ENCODE measurements at regions not wholly inside any gene's neighbourhood (a gene's known extent, or its start where the extent isn't known, plus 50 kb on each side); places are given as distances from the start of the nearest gene placed in this dataset.
"Not testable (repeated sequence)": the region's sequence is repeated elsewhere in the genome, so short reads cannot be mapped to it uniquely, and the experiment has no call there.

DNA sequence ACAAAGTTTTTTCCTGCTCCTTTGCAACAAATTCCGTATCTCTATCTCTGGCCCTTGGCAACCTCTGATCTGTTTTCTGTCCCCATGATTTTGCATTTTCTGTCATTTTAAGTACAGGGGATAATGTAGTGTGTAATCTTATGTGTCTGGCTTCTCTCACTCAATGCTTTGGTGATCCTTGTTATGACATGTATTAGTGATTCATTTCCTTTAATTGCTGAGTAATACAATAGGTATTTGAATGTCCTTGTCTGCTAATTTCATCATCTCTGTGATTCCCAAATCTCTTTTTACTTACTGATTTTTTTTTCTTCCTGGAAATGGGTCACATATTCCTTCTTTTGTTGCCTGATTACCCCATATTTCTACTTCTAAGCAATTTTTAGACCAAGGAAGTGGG, 1538.6 kb upstream of the PCDH10 start:
- WGBS, 2 experiments (ENCODE audit: insufficient coverage in 2 of 2) = 100% methylated on average over 1 of the region's 1 CpG; no CpG with 5 or more reads in 1 of the 2 experiments
- H3K4me3 ChIP-seq (ENCODE audit: extremely low read depth, insufficient read depth, low read length, poor library complexity, severe bottlenecking); H3K36me3 ChIP-seq (ENCODE audit: control insufficient read depth, insufficient read depth, low read length); H3K9me3 ChIP-seq (ENCODE audit: control insufficient read depth, low read length); H3K4me1 ChIP-seq (ENCODE audit: control insufficient read depth, insufficient read depth, low read length, poor library complexity, severe bottlenecking): not testable (repeated sequence)
- H3K27ac ChIP-seq (ENCODE audit: low read depth, low read length, severe bottlenecking) = peak overlapping the region; percentile 94

DNA sequence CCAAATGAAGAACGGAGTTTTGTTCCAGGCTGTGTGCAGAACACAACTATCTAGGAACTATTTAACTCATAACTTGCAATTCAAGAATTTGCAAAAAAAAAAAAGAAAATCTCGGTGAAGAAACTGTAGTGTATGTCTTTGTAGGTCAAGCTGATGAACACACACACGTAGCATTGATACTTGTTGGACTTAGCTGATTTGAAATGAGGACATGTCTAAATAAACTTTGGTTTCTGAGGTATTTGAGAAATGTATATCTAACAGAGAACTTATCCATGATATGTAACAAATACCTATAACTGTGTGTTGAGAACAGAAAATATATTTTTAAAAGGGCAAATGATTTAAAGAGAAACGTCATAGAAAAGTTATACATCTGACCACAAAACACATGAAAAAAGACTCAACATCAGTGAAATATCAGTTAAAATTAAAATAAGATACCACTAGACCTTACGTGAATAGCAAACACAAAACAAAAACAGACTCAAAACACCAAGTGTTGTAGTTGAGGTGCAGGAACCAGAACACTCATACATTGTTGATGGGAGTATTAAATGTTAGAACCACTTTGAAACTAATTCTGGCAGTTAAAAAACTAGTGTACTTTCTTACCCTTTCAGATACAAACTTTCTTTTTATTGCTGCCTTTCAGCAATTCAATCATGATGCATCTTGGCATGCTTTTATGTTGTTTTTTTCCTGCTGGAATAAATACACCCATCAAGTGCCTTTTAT, 1535.8 kb upstream of the PCDH10 start:
- no peaks in the 10 kb centered on the region for H3K4me1 ChIP-seq (ENCODE audit: control insufficient read depth, insufficient read depth, low read length, poor library complexity, severe bottlenecking)
- WGBS, 2 experiments (ENCODE audit: insufficient coverage in 2 of 2) = 83% methylated on average over 1 of the region's 5 CpGs; no CpG with 5 or more reads in 1 of the 2 experiments
- no peaks in the 10 kb centered on the region for H3K9me3 ChIP-seq (ENCODE audit: control insufficient read depth, low read length)
- H3K36me3 ChIP-seq (ENCODE audit: control insufficient read depth, insufficient read depth, low read length) = no peaks in the 10 kb centered on the region
- no peak overlapping the region for H3K4me3 ChIP-seq (ENCODE audit: extremely low read depth, insufficient read depth, low read length, poor library complexity, severe bottlenecking)
- no peak overlapping the region for H3K27ac ChIP-seq (ENCODE audit: low read depth, low read length, severe bottlenecking)

DNA sequence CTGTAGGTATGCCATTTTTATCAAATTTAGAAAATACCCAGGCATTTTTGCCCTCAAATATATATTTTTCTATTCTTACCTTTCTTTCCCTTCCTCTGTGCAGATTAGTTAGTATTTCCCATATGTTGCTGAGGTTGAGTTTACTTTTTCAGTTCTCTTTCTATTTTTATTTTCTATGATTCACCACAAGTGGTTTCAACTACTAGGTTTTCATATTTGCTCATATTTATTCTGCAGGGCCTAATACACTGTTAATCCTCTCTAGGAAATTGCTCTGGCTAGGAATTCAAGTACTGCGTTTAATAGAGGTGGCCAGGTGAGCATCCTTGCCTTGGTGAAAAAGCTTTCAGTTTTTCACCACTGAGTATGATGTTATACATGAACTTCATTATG, 1535.3 kb upstream of the PCDH10 start:
- no peaks in the 10 kb centered on the region for H3K36me3 ChIP-seq (ENCODE audit: control insufficient read depth, insufficient read depth, low read length)
- no peaks in the 10 kb centered on the region for H3K4me1 ChIP-seq (ENCODE audit: control insufficient read depth, insufficient read depth, low read length, poor library complexity, severe bottlenecking)
- H3K27ac ChIP-seq (ENCODE audit: low read depth, low read length, severe bottlenecking) = no peak overlapping the region
- no peaks in the 10 kb centered on the region for H3K9me3 ChIP-seq (ENCODE audit: control insufficient read depth, low read length)
- WGBS, 2 experiments (ENCODE audit: insufficient coverage in 2 of 2) = no CpG with 5 or more reads among the region's 1 CpG
- no peak overlapping the region for H3K4me3 ChIP-seq (ENCODE audit: extremely low read depth, insufficient read depth, low read length, poor library complexity, severe bottlenecking)

DNA sequence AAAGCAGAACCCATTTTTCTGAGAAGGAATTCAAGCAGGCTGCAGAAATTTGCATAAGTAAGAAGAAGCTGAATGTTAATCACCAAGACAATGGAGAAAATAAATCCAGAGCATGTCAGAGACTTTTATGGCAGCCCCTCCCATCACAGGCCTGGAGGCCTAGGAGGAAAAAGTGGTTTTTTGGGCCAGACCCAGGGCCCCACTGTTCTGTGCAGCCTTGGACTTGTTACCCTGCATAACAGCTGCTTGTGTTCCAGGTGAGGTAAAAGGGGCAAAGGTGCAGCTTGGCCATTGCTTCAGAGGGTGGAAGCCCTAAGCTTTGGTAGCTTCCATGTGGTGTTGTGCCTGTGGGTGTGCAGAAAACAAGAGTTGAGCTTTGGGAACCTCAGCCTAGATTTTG, 1516.2 kb upstream of the PCDH10 start:
- Histone ChIP-seq H3K4me1 (ENCODE audit: control insufficient read depth, insufficient read depth, low read length, poor library complexity, severe bottlenecking) (no peaks in the 10 kb centered on the region), H3K36me3 (ENCODE audit: control insufficient read depth, insufficient read depth, low read length) (no peaks in the 10 kb centered on the region), H3K4me3 (ENCODE audit: extremely low read depth, insufficient read depth, low read length, poor library complexity, severe bottlenecking) (no peak overlapping the region), H3K9me3 (ENCODE audit: control insufficient read depth, low read length) (peaks cover 12% of the 10 kb centered on the region), H3K27ac (ENCODE audit: low read depth, low read length, severe bottlenecking) (no peak overlapping the region)

DNA sequence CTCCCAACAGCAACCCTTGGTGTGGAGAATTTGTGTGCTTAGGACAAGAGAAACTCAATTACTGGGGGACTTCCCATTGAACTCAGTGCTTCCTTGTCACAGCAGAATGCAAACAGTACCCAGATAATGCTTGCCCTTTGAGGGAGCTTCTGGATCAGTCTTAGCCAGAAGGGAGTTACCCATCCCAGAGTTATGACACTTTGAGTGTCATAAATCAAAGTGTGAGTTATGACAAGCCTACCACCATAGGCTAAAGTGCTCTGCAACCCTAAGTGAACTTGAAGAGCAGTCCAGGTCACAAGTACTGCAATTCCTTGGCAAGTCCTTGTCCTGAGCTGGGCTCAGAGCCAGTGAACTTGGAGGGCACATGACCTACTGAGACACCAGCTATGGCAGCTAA, 1513.9 kb upstream of the PCDH10 start:
- Histone ChIP-seq H3K9me3 (ENCODE audit: control insufficient read depth, low read length) (peaks cover 12% of the 10 kb centered on the region), H3K36me3 (ENCODE audit: control insufficient read depth, insufficient read depth, low read length) (no peaks in the 10 kb centered on the region), H3K4me1 (ENCODE audit: control insufficient read depth, insufficient read depth, low read length, poor library complexity, severe bottlenecking) (no peaks in the 10 kb centered on the region), H3K4me3 (ENCODE audit: extremely low read depth, insufficient read depth, low read length, poor library complexity, severe bottlenecking) (no peak overlapping the region), H3K27ac (ENCODE audit: low read depth, low read length, severe bottlenecking) (no peak overlapping the region)

GRCh38 chr4:131638781-131639180, 1510.3 kb upstream of the PCDH10 start:
- no CpG with 5 or more reads among the region's 2 CpGs for WGBS, 2 experiments (ENCODE audit: insufficient coverage in 2 of 2)
- Histone ChIP-seq H3K36me3 (ENCODE audit: control insufficient read depth, insufficient read depth, low read length) (no peaks in the 10 kb centered on the region), H3K27ac (ENCODE audit: low read depth, low read length, severe bottlenecking) (no peak overlapping the region), H3K9me3 (ENCODE audit: control insufficient read depth, low read length) (no peaks in the 10 kb centered on the region), H3K4me3 (ENCODE audit: extremely low read depth, insufficient read depth, low read length, poor library complexity, severe bottlenecking) (no peak overlapping the region), H3K4me1 (ENCODE audit: control insufficient read depth, insufficient read depth, low read length, poor library complexity, severe bottlenecking) (no peaks in the 10 kb centered on the region)

DNA sequence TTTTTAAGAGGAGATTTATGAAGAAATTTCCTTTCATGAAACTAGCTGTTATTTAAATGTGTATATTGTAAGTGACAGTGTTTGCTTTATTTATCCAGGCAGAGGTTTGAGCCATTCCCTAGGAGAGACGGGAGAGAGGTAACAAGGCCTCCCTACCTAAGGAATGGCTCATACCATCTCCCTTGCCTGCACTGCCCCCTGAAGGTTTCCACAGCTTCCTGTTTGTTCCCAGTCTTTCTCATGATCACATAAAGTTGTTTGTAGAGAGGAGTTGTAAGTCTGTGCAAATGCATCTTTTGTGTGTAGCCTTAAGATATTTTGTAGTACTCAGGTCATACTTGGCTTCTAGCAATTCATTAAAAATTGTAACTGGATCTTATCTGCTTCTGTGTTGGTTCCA, 1504.5 kb upstream of the PCDH10 start:
- 57% methylated on average over 1 of the region's 1 CpG; no CpG with 5 or more reads in 1 of the 2 experiments for WGBS, 2 experiments (ENCODE audit: insufficient coverage in 2 of 2)
- H3K4me1 ChIP-seq (ENCODE audit: control insufficient read depth, insufficient read depth, low read length, poor library complexity, severe bottlenecking) = no peaks in the 10 kb centered on the region
- H3K9me3 ChIP-seq (ENCODE audit: control insufficient read depth, low read length) = no peaks in the 10 kb centered on the region
- H3K27ac ChIP-seq (ENCODE audit: low read depth, low read length, severe bottlenecking) = no peak overlapping the region
- H3K4me3 ChIP-seq (ENCODE audit: extremely low read depth, insufficient read depth, low read length, poor library complexity, severe bottlenecking) = no peak overlapping the region
- H3K36me3 ChIP-seq (ENCODE audit: control insufficient read depth, insufficient read depth, low read length) = no peaks in the 10 kb centered on the region

- WGBS, 2 experiments (ENCODE audit: insufficient coverage in 2 of 2) = 100% methylated on average over 1 of the region's 2 CpGs; no CpG with 5 or more reads in 1 of the 2 experiments
- no peaks in the 10 kb centered on the region for H3K9me3 ChIP-seq (ENCODE audit: control insufficient read depth, low read length)
- no peaks in the 10 kb centered on the region for H3K36me3 ChIP-seq (ENCODE audit: control insufficient read depth, insufficient read depth, low read length)
- no peak overlapping the region for H3K4me3 ChIP-seq (ENCODE audit: extremely low read depth, insufficient read depth, low read length, poor library complexity, severe bottlenecking)
- H3K27ac ChIP-seq (ENCODE audit: low read depth, low read length, severe bottlenecking) = no peak overlapping the region
- H3K4me1 ChIP-seq (ENCODE audit: control insufficient read depth, insufficient read depth, low read length, poor library complexity, severe bottlenecking) = no peaks in the 10 kb centered on the region
These were observed 1499.9 kb upstream of the PCDH10 start for GRCh38 chr4:131649227-131649626.

GRCh38 chr4:131650951-131651350, 1498.1 kb upstream of the PCDH10 start:
- H3K4me3 ChIP-seq (ENCODE audit: extremely low read depth, insufficient read depth, low read length, poor library complexity, severe bottlenecking) = no peak overlapping the region
- H3K36me3 ChIP-seq (ENCODE audit: control insufficient read depth, insufficient read depth, low read length) = no peaks in the 10 kb centered on the region
- WGBS, 2 experiments (ENCODE audit: insufficient coverage in 2 of 2) = 70 to 100% methylated on average over 1 to 2 of the region's 2 CpGs
- no peaks in the 10 kb centered on the region for H3K4me1 ChIP-seq (ENCODE audit: control insufficient read depth, insufficient read depth, low read length, poor library complexity, severe bottlenecking)
- H3K9me3 ChIP-seq (ENCODE audit: control insufficient read depth, low read length) = no peaks in the 10 kb centered on the region
- H3K27ac ChIP-seq (ENCODE audit: low read depth, low read length, severe bottlenecking) = no peak overlapping the region

GRCh38 chr4:131683314-131683713, 1465.8 kb upstream of the PCDH10 start:
- not testable (repeated sequence) for H3K4me3 ChIP-seq (ENCODE audit: extremely low read depth, insufficient read depth, low read length, poor library complexity, severe bottlenecking); H3K4me1 ChIP-seq (ENCODE audit: control insufficient read depth, insufficient read depth, low read length, poor library complexity, severe bottlenecking); H3K27ac ChIP-seq (ENCODE audit: low read depth, low read length, severe bottlenecking); H3K36me3 ChIP-seq (ENCODE audit: control insufficient read depth, insufficient read depth, low read length); H3K9me3 ChIP-seq (ENCODE audit: control insufficient read depth, low read length)
- 100% methylated on average over 1 of the region's 3 CpGs; no CpG with 5 or more reads in 1 of the 2 experiments for WGBS, 2 experiments (ENCODE audit: insufficient coverage in 2 of 2)

DNA sequence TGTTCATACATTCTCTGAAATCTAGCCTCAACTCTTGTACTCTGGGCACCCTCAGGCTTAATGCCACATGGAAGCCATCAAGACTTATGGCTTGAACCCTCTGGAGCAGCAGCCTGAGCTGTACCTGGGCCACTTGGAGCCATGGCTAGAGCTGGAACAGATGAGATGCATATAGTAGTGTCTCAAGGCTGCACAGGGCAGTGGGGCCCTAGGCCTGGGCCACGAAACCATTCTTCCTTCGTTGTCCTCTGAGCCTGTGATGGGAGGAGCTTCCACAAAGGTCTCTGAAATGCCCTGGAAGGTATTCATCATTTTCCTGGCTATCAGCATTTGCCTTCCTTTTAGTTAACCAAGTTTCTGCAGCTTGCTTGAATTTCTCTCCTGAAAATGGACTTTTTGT, 1427.2 kb upstream of the PCDH10 start:
- Histone ChIP-seq H3K9me3 (ENCODE audit: control insufficient read depth, low read length) (no peaks in the 10 kb centered on the region), H3K4me3 (ENCODE audit: extremely low read depth, insufficient read depth, low read length, poor library complexity, severe bottlenecking) (no peak overlapping the region), H3K27ac (ENCODE audit: low read depth, low read length, severe bottlenecking) (no peak overlapping the region), H3K36me3 (ENCODE audit: control insufficient read depth, insufficient read depth, low read length) (no peaks in the 10 kb centered on the region), H3K4me1 (ENCODE audit: control insufficient read depth, insufficient read depth, low read length, poor library complexity, severe bottlenecking) (no peaks in the 10 kb centered on the region)
- 93 to 95% methylated on average over 2 of the region's 2 CpGs for WGBS, 2 experiments (ENCODE audit: insufficient coverage in 2 of 2)
